Mucosa of descending colon (tissue), 3 donors: ENCODE measurements at regions not wholly inside any gene's neighbourhood (a gene's known extent, or its start where the extent isn't known, plus 50 kb on each side); places are given as distances from the start of the nearest gene placed in this dataset.

Experiments
- ATAC-seq: fragments of 200-7000 bp; cut with Tn5 transposase; one replicate; pipeline ENCODE4 v1.9.1; 2020; ENCODE audit warnings: mild to moderate bottlenecking, moderate library complexity
- DNase-seq, 3 donors: peaks; one replicate each; pipeline ENCODE4 v3.0.0-alpha.2; 2020
- H3K36me3 ChIP-seq: fragments of 200-600 bp; one replicate; pipeline ENCODE4 v1.8.0; 2021; ENCODE audit warnings: low read depth, mild to moderate bottlenecking
- H3K4me1 ChIP-seq: fragments of 200-600 bp; one replicate; pipeline ENCODE4 v1.8.0; 2021; ENCODE audit warnings: low read depth, mild to moderate bottlenecking
- H3K4me3 ChIP-seq: fragments of 200-600 bp; one replicate; pipeline ENCODE4 v1.8.0; 2021; ENCODE audit warnings: mild to moderate bottlenecking
- H3K9me3 ChIP-seq: fragments of 200-600 bp; one replicate; pipeline ENCODE4 v1.8.0; 2021; ENCODE audit warnings: mild to moderate bottlenecking
- intact Hi-C, 2 donors: fragments of 100-400 bp; cut with DNase I in 1 of 2; cut with micrococcal nuclease in 1 of 2; formaldehyde crosslinking; loops; one replicate each; pipeline versions ENCODE4 v1.11.0 to v1.11.1; 2022; cut with DNase I, micrococcal nuclease
- TF ChIP-seq, protein P1 (sequence below): fragments of 200-600 bp; IDR thresholded peaks from one replicate; pipeline ENCODE4 v1.8.0; 2022; ENCODE audit warnings: antibody characterized with exemption, mild to moderate bottlenecking
- donor health status: DM: no; HTN: no; CAD: no; lungs with moderate emphysema.
- donor health status: DM: no; HTN: no; CAD: no.
- donor health status: DM: no; HTN: yes; CAD: no.

DNA sequence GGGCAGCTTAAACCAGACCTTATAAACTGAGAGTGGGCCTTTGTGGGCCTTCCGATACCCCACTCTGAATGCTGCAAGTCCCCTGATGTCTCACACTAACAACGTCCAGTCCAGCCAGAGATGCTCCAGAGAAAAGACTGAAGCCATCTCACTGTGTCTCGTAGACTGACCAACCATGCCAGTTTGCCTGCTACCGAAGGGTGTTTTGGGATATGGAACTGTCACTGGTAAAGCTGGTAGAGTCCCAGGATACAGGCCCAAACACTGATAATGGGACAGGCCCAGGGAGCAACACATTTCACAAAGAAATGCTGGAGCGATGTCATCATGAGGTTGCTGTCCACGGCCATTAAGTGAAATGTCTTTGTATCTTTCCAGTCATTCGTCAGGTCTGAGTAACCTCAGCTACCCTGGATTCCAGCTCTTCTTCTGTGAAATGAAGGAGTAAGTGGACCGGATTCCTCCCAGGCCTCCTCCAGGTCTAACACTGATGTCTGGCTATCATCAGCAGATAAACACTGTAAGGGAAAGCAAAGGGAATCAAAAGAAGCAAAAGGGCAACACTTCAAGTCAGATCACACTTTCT is 81.6 kb downstream of the SLC5A7 start:
- no peak overlapping the region for H3K4me3 ChIP-seq
- ATAC-seq (no peak), DNase-seq (no peak)
- no peaks in the 10 kb centered on the region for H3K36me3 ChIP-seq
- H3K9me3 ChIP-seq = no peaks in the 10 kb centered on the region
- no peaks in the 10 kb centered on the region for H3K4me1 ChIP-seq
- intact Hi-C loops = no loop called here
- TF ChIP-seq, protein P1, sequence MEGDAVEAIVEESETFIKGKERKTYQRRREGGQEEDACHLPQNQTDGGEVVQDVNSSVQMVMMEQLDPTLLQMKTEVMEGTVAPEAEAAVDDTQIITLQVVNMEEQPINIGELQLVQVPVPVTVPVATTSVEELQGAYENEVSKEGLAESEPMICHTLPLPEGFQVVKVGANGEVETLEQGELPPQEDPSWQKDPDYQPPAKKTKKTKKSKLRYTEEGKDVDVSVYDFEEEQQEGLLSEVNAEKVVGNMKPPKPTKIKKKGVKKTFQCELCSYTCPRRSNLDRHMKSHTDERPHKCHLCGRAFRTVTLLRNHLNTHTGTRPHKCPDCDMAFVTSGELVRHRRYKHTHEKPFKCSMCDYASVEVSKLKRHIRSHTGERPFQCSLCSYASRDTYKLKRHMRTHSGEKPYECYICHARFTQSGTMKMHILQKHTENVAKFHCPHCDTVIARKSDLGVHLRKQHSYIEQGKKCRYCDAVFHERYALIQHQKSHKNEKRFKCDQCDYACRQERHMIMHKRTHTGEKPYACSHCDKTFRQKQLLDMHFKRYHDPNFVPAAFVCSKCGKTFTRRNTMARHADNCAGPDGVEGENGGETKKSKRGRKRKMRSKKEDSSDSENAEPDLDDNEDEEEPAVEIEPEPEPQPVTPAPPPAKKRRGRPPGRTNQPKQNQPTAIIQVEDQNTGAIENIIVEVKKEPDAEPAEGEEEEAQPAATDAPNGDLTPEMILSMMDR = no peak

DNA sequence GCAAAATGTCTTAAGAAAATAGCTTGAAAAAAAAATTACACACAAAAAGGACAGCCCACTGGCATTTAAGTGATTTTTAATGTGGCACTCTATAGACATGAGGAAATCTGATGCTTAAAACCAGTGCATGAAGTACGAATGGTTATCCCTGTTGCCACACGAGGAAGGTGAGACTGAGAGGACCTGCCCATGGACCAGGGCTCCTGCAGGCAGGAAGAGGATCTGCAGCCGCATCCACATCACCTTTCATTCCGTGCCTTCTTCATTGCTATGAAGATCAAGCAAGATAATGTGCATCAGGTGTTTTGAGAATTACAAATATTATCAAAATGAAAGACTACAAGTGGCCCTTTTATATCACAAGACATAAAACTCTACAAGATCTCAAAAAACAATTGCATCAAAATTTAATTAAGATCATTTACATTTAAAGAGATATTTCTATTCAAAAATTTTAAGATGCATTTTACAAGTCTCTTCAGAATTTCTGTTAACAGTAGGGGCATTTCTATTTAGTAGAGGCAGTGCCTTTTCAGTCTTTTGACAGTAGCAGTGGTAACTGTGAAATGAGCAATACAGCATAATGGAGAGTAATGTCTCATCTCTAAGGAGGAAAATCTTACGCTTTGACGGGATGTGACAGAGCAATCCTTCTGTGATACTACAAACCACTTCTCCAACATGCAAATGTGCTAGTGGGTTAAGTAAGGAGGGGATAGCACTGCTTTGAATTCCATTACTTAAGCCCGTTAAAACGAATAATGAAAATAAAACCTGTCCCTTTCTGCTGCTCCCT is 83.4 kb downstream of the SLC5A7 start:
- TF ChIP-seq, protein P1 = no peak
- H3K36me3 ChIP-seq = no peaks in the 10 kb centered on the region
- intact Hi-C loops = no loop called here
- no peaks in the 10 kb centered on the region for H3K4me1 ChIP-seq
- H3K9me3 ChIP-seq = no peaks in the 10 kb centered on the region
- H3K4me3 ChIP-seq = no peak overlapping the region
- ATAC-seq (no peak), DNase-seq (no peak)

DNA sequence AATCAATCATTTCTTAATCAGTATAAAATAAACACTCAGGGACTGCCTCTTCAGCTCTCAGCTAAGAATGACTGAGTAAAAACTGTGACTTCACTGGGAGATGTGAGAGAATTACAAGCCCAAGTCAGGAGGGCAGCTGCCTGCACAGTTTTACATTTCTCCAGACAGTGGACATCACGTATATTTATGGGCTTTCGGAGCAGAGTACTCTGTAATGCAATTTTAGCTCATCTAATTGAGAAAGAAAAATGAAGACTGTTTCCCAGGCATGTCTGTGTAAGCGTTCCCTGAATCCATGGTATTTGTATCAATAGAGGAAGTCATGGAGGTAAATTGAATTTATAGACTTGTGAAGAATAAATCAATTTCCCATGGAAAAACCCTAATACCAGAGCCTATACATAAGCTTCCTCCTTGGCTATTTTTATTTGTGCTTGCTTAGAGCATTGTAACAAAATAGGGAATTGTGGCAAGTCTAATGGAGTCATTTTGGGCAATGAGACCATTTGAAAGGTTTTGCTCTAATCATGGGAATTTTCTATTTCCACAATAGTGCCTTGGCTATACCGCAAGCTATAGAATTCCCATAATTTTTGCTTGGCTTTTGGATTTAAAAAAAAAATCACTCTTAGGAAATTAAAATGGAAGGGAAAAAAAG is 87.2 kb downstream of the SLC5A7 start:
- TF ChIP-seq, protein P1 = no peak
- Histone ChIP-seq H3K4me3 (no peak overlapping the region), H3K36me3 (no peaks in the 10 kb centered on the region), H3K4me1 (no peaks in the 10 kb centered on the region), H3K9me3 (no peaks in the 10 kb centered on the region)
- no peak for ATAC-seq
- DNase-seq = no peak
- intact Hi-C loops = no loop called here

DNA sequence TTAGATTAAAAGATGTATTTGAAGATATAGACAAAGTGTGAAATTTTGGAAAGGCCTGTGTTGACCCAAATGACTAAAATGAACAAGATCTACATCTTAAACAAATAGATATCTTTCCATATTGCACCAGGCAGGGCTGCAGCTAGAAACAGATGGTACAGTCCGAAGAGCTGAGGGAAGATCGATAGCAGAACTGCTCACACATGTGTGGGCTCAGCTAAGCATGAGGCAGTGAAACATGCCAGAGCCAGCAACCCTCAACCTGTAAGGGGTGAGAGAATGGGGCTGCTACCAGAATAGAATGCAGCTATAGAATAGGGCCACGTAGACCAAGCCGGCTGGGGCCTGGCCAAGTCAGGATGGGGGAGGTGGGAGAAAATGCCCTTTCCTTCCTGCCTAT is 87.8 kb downstream of the SLC5A7 start:
- TF ChIP-seq, protein P1 = no peak

DNA sequence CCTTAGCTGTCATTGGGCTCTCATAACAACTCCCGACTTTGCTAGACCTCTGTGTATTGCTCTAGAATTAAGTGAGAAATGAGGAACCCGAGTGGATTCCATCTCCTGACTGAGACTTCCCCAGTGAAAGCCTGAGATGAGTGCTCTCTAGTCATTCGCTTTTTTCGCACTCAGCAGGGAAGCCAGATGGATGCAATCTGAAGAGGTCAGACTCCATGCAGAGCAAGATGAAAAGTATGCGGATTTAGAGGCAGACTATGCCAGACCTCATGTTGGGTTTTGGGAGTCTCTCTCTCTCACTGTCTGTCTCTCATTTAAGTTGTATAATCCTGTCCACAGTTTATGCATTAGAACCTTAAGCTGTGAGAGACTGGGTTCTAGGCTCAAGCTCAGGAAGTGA is 88.6 kb downstream of the SLC5A7 start:
- intact Hi-C loops = no loop called here
- Histone ChIP-seq H3K36me3 (no peaks in the 10 kb centered on the region), H3K9me3 (no peaks in the 10 kb centered on the region), H3K4me1 (no peaks in the 10 kb centered on the region), H3K4me3 (no peak overlapping the region)
- TF ChIP-seq, protein P1 = no peak
- ATAC-seq = no peak
- no peak for DNase-seq

More for the DNA sequence above, 87.8 kb downstream of the SLC5A7 start:
- no peaks in the 10 kb centered on the region for H3K9me3 ChIP-seq
- intact Hi-C loops = no loop called here
- H3K4me3 ChIP-seq = no peak overlapping the region
- no peaks in the 10 kb centered on the region for H3K4me1 ChIP-seq
- DNase-seq (no peak), ATAC-seq (no peak)
- H3K36me3 ChIP-seq = no peaks in the 10 kb centered on the region
